Hepatocyte (in vitro differentiated cells): ENCODE measurements at regions not wholly inside any gene's neighbourhood (a gene's known extent, or its start where the extent isn't known, plus 50 kb on each side); places are given as distances from the start of the nearest gene placed in this dataset.

Source experiments
- DNase-seq: peaks from one replicate; pipeline ENCODE4 v3.0.0-alpha.2; 2016; ENCODE audit warnings: low spot score
- H2AFZ ChIP-seq: fragments of 200-600 bp; sonication (generic); 2 replicates; pipeline ENCODE4 v1.6.0; 2016; ENCODE audit warnings: antibody characterized with exemption, mild to moderate bottlenecking
- H3K27ac ChIP-seq: fragments of 200-600 bp; sonication (generic); 2 replicates; pipeline ENCODE4 v1.5.1; 2016; ENCODE audit warnings: mild to moderate bottlenecking
- H3K27me3 ChIP-seq: fragments of 200-600 bp; sonication (generic); 2 replicates; pipeline ENCODE4 v1.6.1; 2016
- H3K36me3 ChIP-seq: fragments of 200-600 bp; sonication (generic); replicated peaks from 2 replicates; pipeline ENCODE4 v1.5.1; 2016; ENCODE audit warnings: low read depth; ENCODE audit not compliant: insufficient read depth
- H3K4me1 ChIP-seq: fragments of 200-600 bp; sonication (generic); 2 replicates; pipeline ENCODE4 v1.5.1; 2016; ENCODE audit warnings: mild to moderate bottlenecking, moderate library complexity; ENCODE audit not compliant: insufficient read depth
- H3K4me2 ChIP-seq: fragments of 200-600 bp; sonication (generic); 2 replicates; pipeline ENCODE4 v1.6.0; 2016
- H3K4me3 ChIP-seq: fragments of 200-600 bp; sonication (generic); 2 replicates; pipeline ENCODE4 v1.5.1; 2016; ENCODE audit warnings: mild to moderate bottlenecking
- H3K79me2 ChIP-seq: fragments of 200-600 bp; sonication (generic); 2 replicates; pipeline ENCODE4 v1.6.0; 2017; ENCODE audit warnings: mild to moderate bottlenecking
- H3K9me2 ChIP-seq: fragments of 200-600 bp; sonication (generic); replicated peaks from 2 replicates; pipeline ENCODE4 v1.6.0; 2017; ENCODE audit warnings: mild to moderate bottlenecking; ENCODE audit not compliant: insufficient read depth
- H3K9me3 ChIP-seq: fragments of 200-600 bp; sonication (generic); 2 replicates; pipeline ENCODE4 v1.5.1; 2016; ENCODE audit warnings: low read depth, mild to moderate bottlenecking
- H4K20me1 ChIP-seq: fragments of 200-600 bp; sonication (generic); 2 replicates; pipeline ENCODE4 v1.6.0; 2016; ENCODE audit warnings: mild to moderate bottlenecking; ENCODE audit not compliant: insufficient read depth, poor library complexity, severe bottlenecking
- CTCF ChIP-seq: fragments of 200-600 bp; sonication (generic); IDR thresholded peaks from 2 replicates; pipeline ENCODE4 v1.5.1; 2016; ENCODE audit warnings: antibody characterized with exemption, mild to moderate bottlenecking; ENCODE audit not compliant: poor library complexity
- EZH2 ChIP-seq: fragments of 200-600 bp; sonication (generic); IDR thresholded peaks from 2 replicates; pipeline ENCODE4 v1.6.1; 2016; ENCODE audit warnings: antibody characterized with exemption, mild to moderate bottlenecking, borderline replicate concordance
- EZH2phosphoT487 ChIP-seq: fragments of 200-600 bp; sonication (generic); IDR thresholded peaks from one replicate; pipeline ENCODE4 v1.6.1; 2018; ENCODE audit warnings: antibody characterized with exemption, mild to moderate bottlenecking, low read depth, moderate library complexity; ENCODE audit not compliant: unreplicated experiment, severe bottlenecking
- WGBS: methylation state at CpG from one replicate; pipeline ENCODE4 v1.1.6; 2016; ENCODE audit warnings: low lambda C conversion rate; ENCODE audit errors: missing lambda C conversion rate; 5-methylcytosine and 5-hydroxymethylcytosine counted together

- Histone ChIP-seq H3K9me2 (no peaks in the 10 kb centered on the region), H3K36me3 (no peaks in the 10 kb centered on the region), H4K20me1 (no peaks in the 10 kb centered on the region), H3K79me2 (no peaks in the 10 kb centered on the region), H3K4me1 (peaks cover 15% of the 10 kb centered on the region), H3K27me3 (no peaks in the 10 kb centered on the region), H3K4me2 (no peak overlapping the region), H3K27ac (no peak overlapping the region), H3K9me3 (no peaks in the 10 kb centered on the region), H3K4me3 (no peak overlapping the region), H2AFZ (no peak overlapping the region)
- no peak for DNase-seq
- TF ChIP-seq EZH2phosphoT487 (no peak), EZH2 (no peak), CTCF (no peak)
- 75% methylated on average over 14 of the region's 14 CpGs for WGBS
Measured at GRCh38 chr2:8615576-8616281, 66.1 kb upstream of the ID2 start.

- Histone ChIP-seq H3K9me3 (no peaks in the 10 kb centered on the region), H3K9me2 (no peaks in the 10 kb centered on the region), H3K4me3 (no peak overlapping the region), H2AFZ (no peak overlapping the region), H3K79me2 (no peaks in the 10 kb centered on the region), H3K36me3 (no peaks in the 10 kb centered on the region), H3K4me2 (no peak overlapping the region), H3K4me1 (peaks cover 9% of the 10 kb centered on the region), H3K27ac (no peak overlapping the region), H4K20me1 (no peaks in the 10 kb centered on the region), H3K27me3 (no peaks in the 10 kb centered on the region)
- no peak for DNase-seq
- WGBS, result 94% methylated on average over 11 of the region's 12 CpGs
- no peak for TF ChIP-seq EZH2phosphoT487
Measured at GRCh38 chr2:8617048-8617447, 64.8 kb upstream of the ID2 start.

GRCh38 chr2:8617590-8617989, 64.3 kb upstream of the ID2 start:
- TF ChIP-seq EZH2, result no peak
- TF ChIP-seq EZH2phosphoT487, result no peak
- no peak for TF ChIP-seq CTCF
- Histone ChIP-seq H3K27ac (no peak overlapping the region), H3K9me3 (no peaks in the 10 kb centered on the region), H2AFZ (no peak overlapping the region), H3K4me2 (no peak overlapping the region), H3K4me3 (no peak overlapping the region), H3K36me3 (no peaks in the 10 kb centered on the region), H3K4me1 (peaks cover 4% of the 10 kb centered on the region), H3K9me2 (no peaks in the 10 kb centered on the region), H4K20me1 (no peaks in the 10 kb centered on the region), H3K79me2 (no peaks in the 10 kb centered on the region), H3K27me3 (no peaks in the 10 kb centered on the region)
- DNase-seq, result no peak
- 95% methylated on average over 8 of the region's 8 CpGs for WGBS

GRCh38 chr2:8619071-8619470, 62.8 kb upstream of the ID2 start:
- no peaks in the 10 kb centered on the region for H3K9me2 ChIP-seq
- H3K36me3 ChIP-seq, result no peaks in the 10 kb centered on the region
- H3K27me3 ChIP-seq, result no peaks in the 10 kb centered on the region
- peaks cover 2% of the 10 kb centered on the region for H3K4me1 ChIP-seq
- TF ChIP-seq EZH2 (no peak), EZH2phosphoT487 (no peak), CTCF (no peak)
- WGBS, result 93% methylated on average over 5 of the region's 5 CpGs
- no peaks in the 10 kb centered on the region for H3K9me3 ChIP-seq
- no peak overlapping the region for H3K4me3 ChIP-seq
- no peaks in the 10 kb centered on the region for H4K20me1 ChIP-seq
- no peak overlapping the region for H3K4me2 ChIP-seq
- H3K79me2 ChIP-seq, result no peaks in the 10 kb centered on the region
- H2AFZ ChIP-seq, result no peak overlapping the region
- DNase-seq, result no peak
- no peak overlapping the region for H3K27ac ChIP-seq
